ENCODE measurements at regions not wholly inside any gene's neighbourhood (a gene's known extent, or its start where the extent isn't known, plus 50 kb on each side); places are given as distances from the start of the nearest gene placed in this dataset.

- Histone ChIP-seq H3K9ac (ENCODE audit: insufficient read depth, low read length, poor library complexity, severe bottlenecking) (no peak overlapping the region), H3K36me3 (replicated peaks in 1 of 2; ENCODE audit: control insufficient read depth in 1 of 2, insufficient read depth in 2 of 2, low read length in 2 of 2) (no peaks in the 10 kb centered on the region), H3K4me1 (ENCODE audit: control insufficient read depth in 1 of 2, insufficient read depth in 2 of 2, low read length in 2 of 2) (no peaks in the 10 kb centered on the region), H3K9me3 (replicated peaks in 1 of 2; ENCODE audit: control insufficient read depth in 1 of 2, insufficient read depth in 1 of 2, low read length in 2 of 2) (no peaks in the 10 kb centered on the region), H3K4me3 (replicated peaks in 1 of 3; ENCODE audit: low read depth in 2 of 3, low read length in 3 of 3) (no peak overlapping the region), H3K79me2 (ENCODE audit: insufficient read depth, low read length) (no peaks in the 10 kb centered on the region), H4K20me1 (ENCODE audit: insufficient read depth, low read length) (no peaks in the 10 kb centered on the region), H3K4me2 (replicated peaks; ENCODE audit: extremely low read depth, low read length, poor library complexity, severe bottlenecking) (no peak overlapping the region), H2AFZ (ENCODE audit: insufficient read depth, low read depth, low read length, poor library complexity, severe bottlenecking) (no peak overlapping the region), H3K27ac (ENCODE audit: low read depth in 1 of 2, low read length in 2 of 2) (no peak overlapping the region), H3K27me3 (ENCODE audit: control insufficient read depth in 2 of 2, insufficient read depth in 2 of 2, low read length in 2 of 2) (no peaks in the 10 kb centered on the region)
- Mint-ChIP-seq H3K9me3 (peaks cover 0 to 14% (median 11%) of the 10 kb centered on the region in 7 donors), H3K27ac (no peak overlapping the region), H3K27me3 (ENCODE audit: low read depth in 3 of 3) (no peaks in the 10 kb centered on the region), H3K4me3 (no peak overlapping the region), H3K4me1 (no peaks in the 10 kb centered on the region), H3K36me3 (no peaks in the 10 kb centered on the region)
- intact Hi-C loops (cut with micrococcal nuclease), result no loop called here
- no peak for DNase-seq
- TF ChIP-seq, protein P1, sequence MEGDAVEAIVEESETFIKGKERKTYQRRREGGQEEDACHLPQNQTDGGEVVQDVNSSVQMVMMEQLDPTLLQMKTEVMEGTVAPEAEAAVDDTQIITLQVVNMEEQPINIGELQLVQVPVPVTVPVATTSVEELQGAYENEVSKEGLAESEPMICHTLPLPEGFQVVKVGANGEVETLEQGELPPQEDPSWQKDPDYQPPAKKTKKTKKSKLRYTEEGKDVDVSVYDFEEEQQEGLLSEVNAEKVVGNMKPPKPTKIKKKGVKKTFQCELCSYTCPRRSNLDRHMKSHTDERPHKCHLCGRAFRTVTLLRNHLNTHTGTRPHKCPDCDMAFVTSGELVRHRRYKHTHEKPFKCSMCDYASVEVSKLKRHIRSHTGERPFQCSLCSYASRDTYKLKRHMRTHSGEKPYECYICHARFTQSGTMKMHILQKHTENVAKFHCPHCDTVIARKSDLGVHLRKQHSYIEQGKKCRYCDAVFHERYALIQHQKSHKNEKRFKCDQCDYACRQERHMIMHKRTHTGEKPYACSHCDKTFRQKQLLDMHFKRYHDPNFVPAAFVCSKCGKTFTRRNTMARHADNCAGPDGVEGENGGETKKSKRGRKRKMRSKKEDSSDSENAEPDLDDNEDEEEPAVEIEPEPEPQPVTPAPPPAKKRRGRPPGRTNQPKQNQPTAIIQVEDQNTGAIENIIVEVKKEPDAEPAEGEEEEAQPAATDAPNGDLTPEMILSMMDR (IDR thresholded peaks at IDR 0.05), result no peak
- 98% methylated on average over 5 of the region's 6 CpGs for WGBS (ENCODE audit: insufficient coverage)
These were observed 512.2 kb upstream of the TCF4 start for GRCh38 chr18:56100090-56100722.

DNA sequence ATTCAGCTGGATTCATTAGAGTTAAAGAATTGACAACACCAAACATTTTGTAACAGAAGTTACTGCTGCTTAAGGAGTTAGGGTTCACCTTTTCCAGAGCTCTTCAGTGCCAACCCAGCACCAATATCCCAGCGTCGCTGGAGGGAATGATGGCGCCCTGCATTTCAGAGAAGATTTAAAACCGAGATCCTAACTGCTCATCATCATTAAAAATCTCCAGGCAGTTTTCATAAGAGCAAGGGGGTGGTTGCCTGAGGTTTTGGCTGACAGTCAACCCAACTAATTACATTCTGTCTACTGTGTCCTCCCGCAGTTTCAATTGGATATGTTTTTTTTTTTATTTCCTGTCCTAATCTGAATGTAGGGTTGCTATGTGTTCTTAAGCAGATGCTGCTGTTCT, 509.6 kb upstream of the TCF4 start:
- Histone ChIP-seq H4K20me1 (ENCODE audit: insufficient read depth, low read length) (no peaks in the 10 kb centered on the region), H3K36me3 (replicated peaks in 1 of 2; ENCODE audit: control insufficient read depth in 1 of 2, insufficient read depth in 2 of 2, low read length in 2 of 2) (no peaks in the 10 kb centered on the region), H3K4me3 (replicated peaks in 1 of 3; ENCODE audit: low read depth in 2 of 3, low read length in 3 of 3) (no peak overlapping the region), H3K27ac (ENCODE audit: low read depth in 1 of 2, low read length in 2 of 2) (no peak overlapping the region), H3K27me3 (ENCODE audit: control insufficient read depth in 2 of 2, insufficient read depth in 2 of 2, low read length in 2 of 2) (no peaks in the 10 kb centered on the region), H3K4me1 (ENCODE audit: control insufficient read depth in 1 of 2, insufficient read depth in 2 of 2, low read length in 2 of 2) (no peaks in the 10 kb centered on the region), H3K9ac (ENCODE audit: insufficient read depth, low read length, poor library complexity, severe bottlenecking) (no peak overlapping the region), H3K4me2 (replicated peaks; ENCODE audit: extremely low read depth, low read length, poor library complexity, severe bottlenecking) (no peak overlapping the region), H2AFZ (ENCODE audit: insufficient read depth, low read depth, low read length, poor library complexity, severe bottlenecking) (no peak overlapping the region), H3K9me3 (replicated peaks in 1 of 2; ENCODE audit: control insufficient read depth in 1 of 2, insufficient read depth in 1 of 2, low read length in 2 of 2) (no peaks in the 10 kb centered on the region), H3K79me2 (ENCODE audit: insufficient read depth, low read length) (no peaks in the 10 kb centered on the region)
- H3K9me3 Mint-ChIP-seq, result peaks cover 0 to 4% (median 1%) of the 10 kb centered on the region in 7 donors
- H3K27ac Mint-ChIP-seq, result no peak overlapping the region
- no peaks in the 10 kb centered on the region for H3K4me1 Mint-ChIP-seq
- no peaks in the 10 kb centered on the region for H3K36me3 Mint-ChIP-seq
- no peak for DNase-seq
- WGBS (ENCODE audit: insufficient coverage), result no CpG with 5 or more reads among the region's 5 CpGs
- intact Hi-C loops (cut with micrococcal nuclease), result no loop called here
- TF ChIP-seq, protein P1 (IDR thresholded peaks at IDR 0.05), result no peak
- no peak overlapping the region for H3K4me3 Mint-ChIP-seq
- H3K27me3 Mint-ChIP-seq (ENCODE audit: low read depth in 3 of 3), result no peaks in the 10 kb centered on the region
